GM19023 (cell line): ENCODE measurements at regions not wholly inside any gene's neighbourhood (a gene's known extent, or its start where the extent isn't known, plus 50 kb on each side); places are given as distances from the start of the nearest gene placed in this dataset.

Experiments
- ATAC-seq: cut with Tn5 transposase; IDR thresholded peaks from one replicate; pipeline ENCODE4 v1.9.1; 2021; ENCODE audit warnings: mild to moderate bottlenecking, moderate library complexity; ENCODE audit not compliant: unreplicated experiment

- no peak for ATAC-seq
These were observed 91.0 kb upstream of the MVB12B start for GRCh38 chr9:126235336-126236243.

GRCh38 chr9:126236273-126236672 is 90.4 kb upstream of the MVB12B start:
- no peak for ATAC-seq

GRCh38 chr9:126238415-126238814 is 88.2 kb upstream of the MVB12B start:
- no peak for ATAC-seq

- no peak for ATAC-seq
These were observed 87.1 kb upstream of the MVB12B start for GRCh38 chr9:126239515-126239914.

- no peak for ATAC-seq
These were observed 85.8 kb upstream of the MVB12B start for GRCh38 chr9:126240835-126241234.

GRCh38 chr9:126248680-126249079 is 77.9 kb upstream of the MVB12B start:
- no peak for ATAC-seq

- no peak for ATAC-seq
These were observed 64.9 kb upstream of the MVB12B start for GRCh38 chr9:126261584-126262356.

GRCh38 chr9:126262738-126263137 is 63.9 kb upstream of the MVB12B start:
- ATAC-seq: no peak

- ATAC-seq: no peak
These were observed 56.1 kb upstream of the MVB12B start for GRCh38 chr9:126270556-126270955.

- no peak for ATAC-seq
These were observed 51.1 kb upstream of the MVB12B start for GRCh38 chr9:126275386-126276001.

GRCh38 chr9:126276056-126276728 is 50.4 kb upstream of the MVB12B start:
- ATAC-seq: no peak
